CD14-positive monocyte (primary cell): ENCODE measurements at regions not wholly inside any gene's neighbourhood (a gene's known extent, or its start where the extent isn't known, plus 50 kb on each side); places are given as distances from the start of the nearest gene placed in this dataset.
"Not testable (repeated sequence)": the region's sequence is repeated elsewhere in the genome, so short reads cannot be mapped to it uniquely, and the experiment has no call there.

Experiments
- DNase-seq, 3 donors: peaks; one replicate each; pipeline ENCODE4 v3.0.0-alpha.2; 2011 to 2022
- H2AFZ ChIP-seq: 2 replicates; pipeline ENCODE4 v1.6.0; 2012; ENCODE audit warnings: mild to moderate bottlenecking, low read depth, low read length, inconsistent platforms; ENCODE audit not compliant: insufficient read depth, poor library complexity, severe bottlenecking
- H3K27ac ChIP-seq, 2 donors: 1 replicate in 1 of 2; 2 replicates in 1 of 2; pipeline ENCODE4 v1.5.1; 2012 to 2013; ENCODE audit warnings: low read length in 2 of 2, control low read depth in 1 of 2, inconsistent platforms in 1 of 2, low read depth in 1 of 2, mild to moderate bottlenecking in 1 of 2
- H3K27me3 ChIP-seq, 2 donors: one replicate each; pipeline versions ENCODE4 v1.6.0 to v1.6.1; 2011 to 2013; ENCODE audit warnings: low read length in 2 of 2; ENCODE audit not compliant: control insufficient read depth in 2 of 2, insufficient read depth in 2 of 2
- H3K36me3 ChIP-seq, 2 donors: replicated peaks in 1 of 2; 1 replicate in 1 of 2; 2 replicates in 1 of 2; pipeline versions ENCODE4 v1.5.1 to v1.6.1; 2012 to 2013; ENCODE audit warnings: low read length in 2 of 2, control low read depth in 1 of 2, inconsistent platforms in 1 of 2, mild to moderate bottlenecking in 1 of 2; ENCODE audit not compliant: insufficient read depth in 2 of 2, control insufficient read depth in 1 of 2
- H3K4me1 ChIP-seq, 2 donors: 1 replicate in 1 of 2; 2 replicates in 1 of 2; pipeline versions ENCODE4 v1.5.1 to v1.6.1; 2012 to 2013; ENCODE audit warnings: low read length in 2 of 2, control low read depth in 1 of 2, inconsistent platforms in 1 of 2, mild to moderate bottlenecking in 1 of 2, moderate library complexity in 1 of 2; ENCODE audit not compliant: insufficient read depth in 2 of 2, control insufficient read depth in 1 of 2
- H3K4me2 ChIP-seq: replicated peaks from 2 replicates; pipeline ENCODE3; 2012; ENCODE audit warnings: low read length, moderate library complexity, mild to moderate bottlenecking; ENCODE audit not compliant: poor library complexity, severe bottlenecking; ENCODE audit errors: extremely low read depth
- H3K4me3 ChIP-seq, 3 experiments: fragments of 200-600 bp in 1 of 3; sonication (generic) in 1 of 3; replicated peaks in 1 of 3; 1 replicate in 2 of 3; 2 replicates in 1 of 3; pipeline ENCODE4 v1.5.1; 2011 to 2013; ENCODE audit warnings: low read length in 3 of 3, mild to moderate bottlenecking in 3 of 3, control low read depth in 2 of 3, low read depth in 2 of 3, inconsistent platforms in 1 of 3, moderate library complexity in 1 of 3
- H3K79me2 ChIP-seq: 2 replicates; pipeline ENCODE4 v1.6.0; 2012; ENCODE audit warnings: mild to moderate bottlenecking, control low read depth, inconsistent platforms, low read length, moderate library complexity; ENCODE audit not compliant: insufficient read depth
- H3K9ac ChIP-seq: 2 replicates; pipeline ENCODE4 v1.6.0; 2017; ENCODE audit warnings: low read length, mild to moderate bottlenecking; ENCODE audit not compliant: insufficient read depth, poor library complexity, severe bottlenecking
- H3K9me3 ChIP-seq, 2 donors: replicated peaks in 1 of 2; 1 replicate in 1 of 2; 2 replicates in 1 of 2; pipeline versions ENCODE4 v1.5.1 to v1.6.1; 2012 to 2013; ENCODE audit warnings: low read length in 2 of 2, control low read depth in 1 of 2; ENCODE audit not compliant: control insufficient read depth in 1 of 2, insufficient read depth in 1 of 2
- H4K20me1 ChIP-seq: 2 replicates; pipeline ENCODE4 v1.6.0; 2012; ENCODE audit warnings: mild to moderate bottlenecking, low read length, control low read depth, moderate library complexity; ENCODE audit not compliant: insufficient read depth
- H3K27ac Mint-ChIP-seq, 7 donors: one replicate each; pipeline ENCODE4 v1.8.0; 2020; ENCODE audit warnings: mild to moderate bottlenecking in 7 of 7, mixed read lengths in 7 of 7, moderate library complexity in 6 of 7, inconsistent platforms in 2 of 7
- H3K27me3 Mint-ChIP-seq, 3 donors: one replicate each; pipeline ENCODE4 v1.8.0; 2021 to 2022; ENCODE audit warnings: low read depth in 3 of 3, mild to moderate bottlenecking in 3 of 3, mixed read lengths in 3 of 3, moderate library complexity in 3 of 3, inconsistent platforms in 1 of 3
- H3K36me3 Mint-ChIP-seq, 2 donors: one replicate each; pipeline ENCODE4 v1.8.0; 2020; ENCODE audit warnings: mixed read lengths in 2 of 2, inconsistent platforms in 1 of 2, mild to moderate bottlenecking in 1 of 2
- H3K4me1 Mint-ChIP-seq: one replicate; pipeline ENCODE4 v1.8.0; 2020; ENCODE audit warnings: mild to moderate bottlenecking, mixed read lengths
- H3K4me3 Mint-ChIP-seq, 2 donors: one replicate each; pipeline ENCODE4 v1.8.0; 2020; ENCODE audit warnings: mild to moderate bottlenecking in 2 of 2, mixed read lengths in 2 of 2, moderate library complexity in 1 of 2
- H3K9me3 Mint-ChIP-seq, 7 donors: one replicate each; pipeline ENCODE4 v1.8.0; 2020 to 2022; ENCODE audit warnings: mixed read lengths in 7 of 7, mild to moderate bottlenecking in 6 of 7, moderate library complexity in 6 of 7, inconsistent platforms in 2 of 7
- CTCF ChIP-seq: fragments of 200-600 bp; IDR thresholded peaks from one replicate; pipeline ENCODE4 v1.8.0; 2022; ENCODE audit warnings: antibody characterized with exemption, mild to moderate bottlenecking
- WGBS: methylation state at CpG from one replicate; pipeline ENCODE4 v1.1.5; 2013; ENCODE audit warnings: missing lambda C conversion rate; ENCODE audit not compliant: insufficient coverage; 5-methylcytosine and 5-hydroxymethylcytosine counted together
- intact Hi-C, 2 donors: fragments of 100-400 bp; cut with micrococcal nuclease; formaldehyde crosslinking; loops; one replicate each; pipeline versions ENCODE4 v1.15.0 to v1.15.1; 2023

DNA sequence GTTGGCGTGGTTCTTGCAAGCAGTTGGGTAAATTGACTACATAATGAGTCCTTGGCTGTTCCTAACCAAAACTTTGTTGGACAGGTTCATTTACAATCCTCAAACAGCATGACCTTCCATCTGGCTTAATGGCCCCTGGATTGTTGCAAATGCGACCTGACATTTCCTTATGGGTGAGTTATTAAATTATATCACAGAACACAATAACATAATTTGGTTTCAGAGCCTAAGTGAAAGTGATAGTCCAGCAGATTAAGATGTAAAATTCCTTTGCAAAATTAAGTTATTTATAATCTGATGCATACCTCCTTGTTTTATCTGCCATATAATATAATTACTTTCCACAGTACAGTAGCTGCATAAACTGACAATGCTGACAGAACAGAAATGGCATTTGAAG lies 224.4 kb downstream of the TUSC1 start:
- no peak overlapping the region for H3K27ac ChIP-seq
- no peaks in the 10 kb centered on the region for H3K79me2 ChIP-seq
- no peaks in the 10 kb centered on the region for H3K4me1 Mint-ChIP-seq
- no peaks in the 10 kb centered on the region for H3K4me1 ChIP-seq
- H3K9me3 Mint-ChIP-seq: peaks cover 0 to 1% (median 0%) of the 10 kb centered on the region in 7 donors
- no CpG with 5 or more reads among the region's 2 CpGs for WGBS
- DNase-seq: no peak
- no peaks in the 10 kb centered on the region for H3K36me3 Mint-ChIP-seq
- no peak overlapping the region for H3K27ac Mint-ChIP-seq
- no peak overlapping the region for H3K4me3 Mint-ChIP-seq
- H2AFZ ChIP-seq: no peak overlapping the region
- H3K4me3 ChIP-seq: no peak overlapping the region
- no peaks in the 10 kb centered on the region for H3K27me3 Mint-ChIP-seq
- H3K36me3 ChIP-seq: no peaks in the 10 kb centered on the region
- H3K4me2 ChIP-seq: no peak overlapping the region
- no peaks in the 10 kb centered on the region for H3K27me3 ChIP-seq
- intact Hi-C loops: no loop called here
- no peak overlapping the region for H3K9ac ChIP-seq
- TF ChIP-seq CTCF: no peak
- H4K20me1 ChIP-seq: no peaks in the 10 kb centered on the region
- no peaks in the 10 kb centered on the region for H3K9me3 ChIP-seq

DNA sequence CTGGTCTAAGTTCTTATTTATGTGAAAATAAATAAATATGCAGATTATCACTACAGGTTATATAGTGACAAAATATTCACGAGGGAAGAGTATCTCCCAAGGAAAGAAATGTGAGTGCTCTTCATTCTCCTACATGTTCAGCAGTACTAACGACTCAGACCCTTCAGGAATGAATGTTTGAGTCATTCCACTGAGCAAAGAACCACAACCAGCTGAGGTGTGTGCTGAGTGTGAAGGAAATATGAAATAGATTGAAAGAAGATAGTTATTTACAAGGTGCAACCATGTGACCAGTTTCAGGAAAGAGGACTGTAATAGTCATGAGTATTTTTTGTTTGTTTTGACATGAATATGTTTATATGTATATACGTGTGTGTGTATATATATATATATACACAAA lies 228.7 kb downstream of the TUSC1 start:
- H3K79me2 ChIP-seq: no peaks in the 10 kb centered on the region
- no peak for DNase-seq
- H3K27ac Mint-ChIP-seq: no peak overlapping the region
- no peaks in the 10 kb centered on the region for H4K20me1 ChIP-seq
- intact Hi-C loops: no loop called here
- no peak overlapping the region for H3K4me3 Mint-ChIP-seq
- H3K36me3 ChIP-seq: no peaks in the 10 kb centered on the region
- no peaks in the 10 kb centered on the region for H3K9me3 Mint-ChIP-seq
- H2AFZ ChIP-seq: no peak overlapping the region
- WGBS: no CpG with 5 or more reads among the region's 3 CpGs
- no peaks in the 10 kb centered on the region for H3K36me3 Mint-ChIP-seq
- H3K4me2 ChIP-seq: no peak overlapping the region
- no peak overlapping the region for H3K4me3 ChIP-seq
- no peaks in the 10 kb centered on the region for H3K27me3 Mint-ChIP-seq
- no peak overlapping the region for H3K9ac ChIP-seq
- no peak overlapping the region for H3K27ac ChIP-seq
- H3K9me3 ChIP-seq: no peaks in the 10 kb centered on the region
- H3K27me3 ChIP-seq: no peaks in the 10 kb centered on the region
- TF ChIP-seq CTCF: no peak
- no peaks in the 10 kb centered on the region for H3K4me1 ChIP-seq
- no peaks in the 10 kb centered on the region for H3K4me1 Mint-ChIP-seq

DNA sequence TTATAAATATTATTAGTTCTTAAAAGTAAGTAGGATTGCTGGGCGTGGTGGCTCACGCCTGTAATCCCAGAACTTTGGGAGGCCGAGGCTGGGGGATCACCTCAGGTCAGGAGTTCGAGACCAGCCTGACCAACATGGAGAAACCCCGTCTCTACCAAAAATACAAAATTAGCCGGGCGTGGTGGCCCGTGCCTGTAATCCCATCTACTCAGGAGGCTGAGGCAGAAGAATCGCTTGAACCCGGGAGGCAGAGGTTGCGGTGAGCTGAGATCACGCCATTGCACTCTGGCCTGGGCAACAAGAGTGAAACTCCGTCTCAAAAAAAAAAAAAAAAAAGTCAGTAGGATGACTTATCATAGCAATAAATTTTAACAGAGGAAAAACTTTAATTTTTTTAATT lies 232.5 kb downstream of the TUSC1 start:
- intact Hi-C loops, H3K36me3 Mint-ChIP-seq, H3K4me3 Mint-ChIP-seq, H3K9ac ChIP-seq, H3K36me3 ChIP-seq, H3K4me2 ChIP-seq, H4K20me1 ChIP-seq, H3K9me3 ChIP-seq, H3K79me2 ChIP-seq, DNase-seq, H3K27me3 ChIP-seq, H3K4me1 Mint-ChIP-seq, H2AFZ ChIP-seq, H3K27me3 Mint-ChIP-seq, H3K27ac ChIP-seq, H3K27ac Mint-ChIP-seq, H3K4me3 ChIP-seq, H3K4me1 ChIP-seq, H3K9me3 Mint-ChIP-seq: not testable (repeated sequence)
- WGBS: 90% methylated on average over 2 of the region's 13 CpGs
